C1 segment of cervical spinal cord (tissue), 14 donors: ENCODE measurements at regions not wholly inside any gene's neighbourhood (a gene's known extent, or its start where the extent isn't known, plus 50 kb on each side); places are given as distances from the start of the nearest gene placed in this dataset.
"Not testable (repeated sequence)": the region's sequence is repeated elsewhere in the genome, so short reads cannot be mapped to it uniquely, and the experiment has no call there.

Experiments
- DNase-seq, 14 donors: peaks; one replicate each; lab custom pipeline; 2025; lab: John Stamatoyannopoulos, UW

DNA sequence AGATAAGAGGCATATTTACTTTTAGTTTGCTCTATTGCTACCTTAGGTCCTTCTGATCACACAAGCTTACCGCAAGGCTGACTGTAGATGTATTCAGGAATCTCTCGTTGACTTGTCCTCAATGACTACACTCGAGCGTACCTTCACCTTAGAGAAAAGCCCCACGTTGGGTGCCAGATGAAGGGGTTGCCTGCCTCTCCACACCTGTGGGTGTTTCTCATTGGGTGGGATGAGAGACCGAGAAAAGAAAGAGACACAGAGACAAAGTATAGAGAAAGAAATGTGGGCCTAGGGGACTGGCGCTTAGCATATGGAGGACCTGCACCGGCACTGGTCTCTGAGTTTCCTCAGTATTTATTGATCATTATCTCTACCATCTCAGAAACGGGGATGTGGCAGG is 51.8 kb downstream of the ASCL4 start:
- no peak for DNase-seq

DNA sequence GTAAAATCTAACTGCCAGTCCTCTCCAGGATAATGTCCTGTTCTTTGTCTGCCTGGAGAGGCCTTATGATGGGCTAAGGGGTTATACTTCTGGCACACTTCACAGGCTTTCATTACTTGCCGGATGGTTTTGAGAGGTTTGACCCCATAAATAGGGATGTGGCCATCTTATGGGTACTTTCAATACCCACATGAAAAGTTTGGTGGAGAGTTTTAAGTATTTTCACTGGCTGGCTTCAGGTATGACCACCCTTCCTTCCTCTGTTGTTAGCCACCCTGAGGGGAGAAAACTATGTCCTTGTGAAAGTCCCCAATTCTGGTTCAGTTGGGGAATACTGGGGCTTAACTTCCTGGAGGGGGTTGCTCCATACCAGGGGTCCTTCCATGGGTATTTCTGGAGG is 54.8 kb downstream of the ASCL4 start:
- no peak for DNase-seq

- no peak for DNase-seq
Observed at GRCh38 chr12:107832441-107832840, 57.9 kb downstream of the ASCL4 start.

DNA sequence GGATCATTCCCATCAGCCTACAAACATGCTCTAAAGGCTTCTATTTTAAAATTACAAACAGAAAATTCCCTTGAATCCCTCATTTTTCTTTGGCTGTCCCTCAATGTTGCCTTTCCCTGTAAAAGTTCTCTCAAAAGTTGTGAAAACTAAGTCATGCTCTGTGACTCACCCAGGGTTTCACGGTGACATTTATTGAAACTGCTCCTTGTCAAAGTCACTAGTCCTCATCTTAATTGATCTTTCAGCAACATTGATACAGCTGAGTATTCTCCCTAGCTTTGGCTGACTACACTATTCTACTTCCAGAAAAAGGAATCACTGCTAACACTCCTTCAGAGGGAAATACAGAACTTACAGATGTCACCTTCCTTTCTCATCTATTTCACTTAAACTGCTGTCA is 65.7 kb downstream of the ASCL4 start:
- no peak for DNase-seq

- peak in 1 of 14 donors; percentile 20 for DNase-seq
Observed at GRCh38 chr12:107843351-107844311, 69.1 kb downstream of the ASCL4 start.

- DNase-seq: peak in 1 of 14 donors; percentile 7
Observed at GRCh38 chr12:107844312-107844921, 69.9 kb downstream of the ASCL4 start.

DNA sequence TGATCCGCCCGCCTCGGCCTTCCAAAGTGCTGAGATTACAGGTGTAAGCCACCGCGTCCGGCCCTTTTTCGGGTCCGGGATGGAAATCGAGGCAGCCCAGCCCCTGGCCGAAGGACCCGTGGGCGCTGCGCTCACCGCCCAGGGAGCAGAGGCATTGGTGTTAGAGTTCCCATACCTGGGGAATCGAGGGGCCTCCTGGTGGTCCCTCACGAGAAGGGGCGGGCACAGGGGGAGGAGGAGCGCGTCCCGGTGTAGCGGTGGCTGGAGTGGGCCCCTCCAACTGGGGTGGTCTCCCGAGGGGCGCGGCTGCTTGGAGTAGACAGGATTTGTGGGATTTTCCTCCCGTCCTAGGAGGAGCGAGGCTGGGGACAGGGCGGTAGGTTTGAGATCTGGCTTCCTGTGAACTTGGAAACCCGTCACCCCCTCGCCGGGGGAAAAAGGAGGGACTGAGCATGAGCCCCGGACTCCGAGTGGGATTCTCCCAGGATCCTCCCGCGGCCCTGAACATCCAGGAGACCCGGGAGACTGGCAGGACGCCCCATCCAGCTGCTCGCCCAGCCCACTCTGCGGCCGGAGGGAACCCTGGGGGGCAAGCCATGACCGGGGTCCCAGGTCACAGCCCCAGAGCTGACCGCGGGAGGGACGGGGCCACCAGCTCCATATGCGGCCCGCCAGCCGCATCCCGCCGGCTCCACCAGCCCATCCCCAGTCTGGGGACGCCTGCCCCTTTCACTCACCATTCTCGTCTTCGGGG is 70.9 kb downstream of the ASCL4 start:
- no peak for DNase-seq

- no peak for DNase-seq
Observed at GRCh38 chr12:107845980-107846659, 71.6 kb downstream of the ASCL4 start.

DNA sequence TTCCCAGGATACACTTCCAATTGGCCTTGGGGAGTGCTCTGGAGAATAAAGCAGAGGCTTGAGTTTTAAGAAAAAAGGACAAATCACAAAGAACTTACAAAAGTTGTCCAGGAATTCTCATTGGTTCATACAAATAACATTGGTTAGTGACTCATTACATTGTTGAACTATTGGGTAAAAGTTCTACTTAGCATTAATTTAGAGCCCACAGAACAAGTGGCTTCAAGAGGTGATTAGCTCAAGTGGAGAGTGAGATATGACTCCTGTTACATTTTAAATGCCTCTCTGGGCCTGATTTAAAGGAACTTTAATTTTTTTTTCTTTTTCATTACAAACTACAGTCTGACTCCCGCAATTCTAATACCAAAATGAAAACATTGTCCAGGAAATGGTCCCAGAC is 72.9 kb downstream of the ASCL4 start:
- DNase-seq: no peak

DNA sequence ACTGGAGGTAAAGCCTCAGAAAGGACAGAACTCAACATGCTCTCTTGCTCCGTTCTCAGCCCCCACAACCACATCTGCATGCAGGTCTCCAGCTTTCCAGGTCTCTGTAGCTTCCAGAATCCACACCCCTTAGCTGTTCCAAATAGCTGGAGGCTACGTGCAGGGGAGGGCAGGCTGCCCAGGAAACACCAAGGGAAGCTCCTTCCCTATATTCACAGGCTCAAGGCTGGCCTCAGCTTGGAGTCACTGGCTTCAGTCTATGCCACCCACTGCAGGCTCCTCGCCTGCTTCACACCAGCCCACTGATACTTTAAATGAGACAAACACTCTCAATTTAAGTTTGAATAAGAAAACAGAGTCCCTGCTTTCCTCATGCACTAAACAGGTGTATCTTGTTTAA is 73.3 kb downstream of the ASCL4 start:
- DNase-seq: no peak

- DNase-seq: no peak
Observed at GRCh38 chr12:107853479-107853878, 79.0 kb downstream of the ASCL4 start.

DNA sequence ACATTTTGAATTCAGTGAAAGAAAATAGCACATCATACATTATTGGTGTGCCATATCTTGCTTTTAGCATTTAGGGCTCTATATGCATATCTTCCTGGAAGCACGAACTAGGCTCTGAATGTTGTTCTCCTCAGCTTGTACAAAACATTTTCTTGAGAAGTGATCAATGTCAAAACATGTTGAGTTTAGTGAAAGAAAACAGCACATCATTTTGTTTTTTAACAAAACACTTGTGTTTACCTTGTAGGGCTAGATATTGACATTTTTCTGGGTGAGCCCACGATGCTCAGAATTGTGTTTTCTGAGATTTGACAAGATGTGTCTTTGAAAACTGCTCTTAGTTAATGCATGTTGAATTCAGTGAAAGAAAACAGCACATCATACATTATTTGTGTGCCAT is 81.0 kb downstream of the ASCL4 start:
- DNase-seq: no peak

DNA sequence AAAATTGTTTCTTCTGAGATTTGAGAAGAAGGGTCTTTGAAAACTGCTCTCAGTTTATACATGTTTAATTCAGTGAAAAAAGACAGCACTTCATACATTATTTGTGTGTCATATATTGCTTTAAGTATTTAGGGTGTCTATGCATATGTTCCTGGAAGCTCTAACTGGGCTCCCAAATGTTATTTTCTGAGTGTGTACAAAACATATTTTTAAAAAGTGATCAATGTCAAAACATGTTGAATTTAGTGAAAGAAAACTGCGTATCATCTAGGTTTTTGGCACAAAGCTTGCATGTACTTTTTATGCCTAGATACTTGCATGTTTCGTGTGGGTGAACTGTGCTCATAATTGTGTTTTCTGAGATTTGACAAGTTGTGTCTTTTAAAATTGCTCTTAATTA is 81.6 kb downstream of the ASCL4 start:
- no peak for DNase-seq

DNA sequence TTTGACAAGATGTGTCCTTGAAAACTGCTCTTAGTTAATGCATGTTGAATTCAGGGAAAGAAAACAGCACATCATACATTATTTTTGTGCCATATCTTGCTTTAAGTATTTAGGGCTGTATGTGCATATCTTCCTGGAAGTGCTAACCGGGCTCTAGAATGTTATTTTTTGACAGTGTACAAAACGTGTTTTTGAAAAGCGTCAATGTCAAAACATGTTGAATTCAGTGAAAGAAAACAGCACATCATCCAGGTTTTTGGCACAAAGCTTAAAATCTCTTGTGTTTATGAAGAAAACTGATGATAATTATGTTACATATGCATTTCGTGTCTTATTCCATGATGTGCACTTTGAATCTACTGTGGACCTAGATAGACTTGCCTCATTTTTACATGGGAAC is 82.7 kb downstream of the ASCL4 start:
- DNase-seq: no peak

GRCh38 chr12:107859367-107859766 is 84.9 kb downstream of the ASCL4 start:
- no peak for DNase-seq

GRCh38 chr12:107864235-107864634 is 89.7 kb downstream of the ASCL4 start:
- peak in 1 of 14 donors; percentile 3 for DNase-seq

DNA sequence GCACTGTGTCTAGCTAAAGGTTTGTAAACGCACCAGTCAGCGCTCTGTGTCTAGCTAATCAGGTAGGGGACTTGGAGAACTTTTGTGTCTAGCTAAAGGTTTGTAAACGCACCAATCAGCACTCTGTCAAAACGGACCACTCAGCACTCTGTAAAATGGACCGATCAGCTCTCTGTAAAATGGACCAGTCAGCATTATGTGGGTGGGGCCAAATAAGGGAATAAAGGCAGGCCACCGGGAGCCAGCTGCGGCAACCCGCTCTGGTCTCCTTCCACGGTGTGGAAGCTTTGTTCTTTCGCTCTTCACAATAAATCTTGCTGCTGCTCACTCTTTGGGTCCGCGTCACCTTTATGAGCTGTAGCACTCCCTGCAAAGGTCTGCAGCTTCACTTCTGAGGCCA is 90.2 kb downstream of the ASCL4 start:
- DNase-seq: not testable (repeated sequence)

DNA sequence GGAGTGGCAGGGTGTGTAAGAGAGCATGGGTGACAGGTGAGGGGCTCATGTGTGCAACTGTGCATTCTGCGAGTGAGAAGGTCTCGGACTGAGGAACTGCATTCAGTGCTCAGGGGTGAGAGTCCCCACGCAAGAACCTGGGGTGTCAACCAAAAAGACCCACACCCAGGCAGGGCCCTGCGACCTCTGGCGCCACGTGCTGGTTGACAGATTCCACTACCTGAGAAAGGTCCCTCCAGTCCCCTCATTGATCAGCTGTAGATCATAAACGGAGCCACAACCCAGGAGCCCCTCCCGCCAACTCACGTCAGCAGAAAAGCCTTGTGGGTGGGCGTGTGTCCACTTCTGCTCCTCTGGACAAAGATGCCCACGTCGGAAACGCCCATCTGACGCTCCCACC is 98.7 kb downstream of the ASCL4 start:
- no peak for DNase-seq

DNA sequence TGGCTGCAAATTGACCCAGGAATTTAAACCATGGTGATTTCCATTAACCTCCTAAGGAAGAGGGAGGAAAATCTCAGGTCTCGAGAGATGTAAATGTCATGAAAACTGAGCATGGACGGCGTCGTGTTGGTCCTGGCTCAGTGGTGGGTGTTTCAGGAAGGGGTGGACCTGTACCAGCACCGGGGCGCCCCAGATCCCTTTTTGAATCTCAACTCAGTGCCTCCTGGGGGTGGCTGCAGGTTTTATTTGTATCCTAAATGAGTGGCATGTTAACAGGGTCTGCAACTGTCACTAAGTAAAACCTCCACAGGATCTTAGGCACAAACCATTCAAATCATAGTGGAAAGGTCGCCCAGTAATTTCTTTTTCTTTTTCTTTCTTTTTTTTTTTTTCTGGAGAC is 101.3 kb downstream of the ASCL4 start:
- DNase-seq: no peak

GRCh38 chr12:107884769-107885694 is 110.5 kb downstream of the ASCL4 start:
- peak in 5 of 14 donors; percentile 2 to 24 (median 14) for DNase-seq

GRCh38 chr12:107888789-107889188 is 114.3 kb downstream of the ASCL4 start:
- no peak for DNase-seq
